WTC11 (cell line): ENCODE measurements at regions not wholly inside any gene's neighbourhood (a gene's known extent, or its start where the extent isn't known, plus 50 kb on each side); places are given as distances from the start of the nearest gene placed in this dataset.
A peak's percentile ranks its signal among the peaks of the same experiment; 100 is the strongest.

Source experiments
- ATAC-seq: fragments of 200-7000 bp; cut with Tn5 transposase; 2 replicates; pipeline ENCODE4 v1.10.0; 2021; ENCODE audit warnings: mild to moderate bottlenecking, moderate library complexity
- CTCF ChIA-PET: fragments of 300-600 bp; sonication (Branson Sonifier 250); formaldehyde crosslinking; loops from one replicate; lab custom pipeline; 2021; ENCODE audit warnings: antibody characterized with exemption; lab: Charles Lee
- POLR2A ChIA-PET: fragments of 350-600 bp; sonication (Branson Sonifier 250); formaldehyde crosslinking; loops from one replicate; lab custom pipeline; 2021; ENCODE audit warnings: antibody characterized with exemption; lab: Charles Lee
- DNase-seq: peaks from one replicate; pipeline ENCODE4 v3.0.0; 2021; ENCODE audit warnings: low spot score
- H3K27ac Mint-ChIP-seq: 2 replicates; pipeline ENCODE4 v1.8.0; 2021; ENCODE audit warnings: mixed read lengths
- H3K27me3 Mint-ChIP-seq: 2 replicates; pipeline ENCODE4 v1.8.0; 2021; ENCODE audit warnings: low read depth, mild to moderate bottlenecking, moderate library complexity, mixed read lengths
- H3K36me3 Mint-ChIP-seq: 2 replicates; pipeline ENCODE4 v1.8.0; 2021; ENCODE audit warnings: mixed read lengths
- H3K4me1 Mint-ChIP-seq: 2 replicates; pipeline ENCODE4 v1.8.0; 2022; ENCODE audit warnings: mixed read lengths
- H3K4me3 Mint-ChIP-seq: 2 replicates; pipeline ENCODE4 v1.8.0; 2021; ENCODE audit warnings: mild to moderate bottlenecking, moderate library complexity, mixed read lengths
- H3K9me3 Mint-ChIP-seq: 2 replicates; pipeline ENCODE4 v1.8.0; 2021; ENCODE audit warnings: mixed read lengths
- EMX1 ChIP-seq: fragments of 250-450 bp; sonication (Bioruptor Pico); IDR thresholded peaks from 2 replicates; pipeline ENCODE4 v1.8.0; 2021; ENCODE audit warnings: mild to moderate bottlenecking
- ESRRA ChIP-seq: sonication (generic); formaldehyde crosslinking; IDR thresholded peaks from 2 replicates; pipeline ENCODE4 v1.8.1; 2022; ENCODE audit warnings: mild to moderate bottlenecking, missing genetic modification reagents, borderline replicate concordance
- FOXK1 ChIP-seq: sonication (generic); formaldehyde crosslinking; IDR thresholded peaks from 2 replicates; pipeline ENCODE4 v1.8.0; 2022; ENCODE audit warnings: mild to moderate bottlenecking, moderate library complexity, missing genetic modification reagents
- KAT7 ChIP-seq: sonication (generic); formaldehyde crosslinking; IDR thresholded peaks from 2 replicates; pipeline ENCODE4 v1.8.1; 2023; ENCODE audit warnings: missing genetic modification reagents, mild to moderate bottlenecking, borderline replicate concordance
- NFE2L1 ChIP-seq: sonication (generic); formaldehyde crosslinking; IDR thresholded peaks from 2 replicates; pipeline ENCODE4 v1.8.1; 2023; ENCODE audit warnings: missing genetic modification reagents
- RELA ChIP-seq: sonication (generic); formaldehyde crosslinking; IDR thresholded peaks from 2 replicates; pipeline ENCODE4 v1.8.1; 2022; ENCODE audit warnings: missing genetic modification reagents, mild to moderate bottlenecking, borderline replicate concordance
- TCF7 ChIP-seq: sonication (generic); formaldehyde crosslinking; IDR thresholded peaks from 2 replicates; pipeline ENCODE4 v1.8.0; 2022; ENCODE audit warnings: mild to moderate bottlenecking, low read depth, missing genetic modification reagents, moderate library complexity
- ZBTB21 ChIP-seq: sonication (generic); formaldehyde crosslinking; IDR thresholded peaks from 2 replicates; pipeline ENCODE4 v1.8.1; 2023; ENCODE audit warnings: mild to moderate bottlenecking, missing genetic modification reagents, borderline replicate concordance
- ZNF121 ChIP-seq: sonication (generic); formaldehyde crosslinking; IDR thresholded peaks from 2 replicates; pipeline ENCODE4 v1.8.0; 2023; ENCODE audit warnings: missing genetic modification reagents
- ZNF396 ChIP-seq: fragments of 250-450 bp; sonication (Bioruptor Pico); IDR thresholded peaks from 2 replicates; pipeline ENCODE4 v1.8.0; 2021; ENCODE audit warnings: mild to moderate bottlenecking, moderate library complexity, borderline replicate concordance
- ZNF416 ChIP-seq: fragments of 250-450 bp; sonication (Bioruptor Pico); IDR thresholded peaks from 2 replicates; pipeline ENCODE4 v1.9.0; 2021; ENCODE audit warnings: mild to moderate bottlenecking, inconsistent platforms
- TF ChIP-seq, protein P1 (sequence below): sonication (generic); formaldehyde crosslinking; IDR thresholded peaks from 2 replicates; pipeline ENCODE4 v1.8.0; 2023; ENCODE audit warnings: mild to moderate bottlenecking, missing genetic modification reagents
- TF ChIP-seq, protein P2 (sequence below): sonication (generic); formaldehyde crosslinking; IDR thresholded peaks from 2 replicates; pipeline ENCODE4 v1.8.1; 2022; ENCODE audit warnings: missing genetic modification reagents, borderline replicate concordance
- TF ChIP-seq, protein P3 (sequence below): sonication (generic); formaldehyde crosslinking; IDR thresholded peaks from 2 replicates; pipeline ENCODE4 v1.8.1; 2023; ENCODE audit warnings: mild to moderate bottlenecking, moderate library complexity, missing genetic modification reagents
- TF ChIP-seq, protein P4 (sequence below): sonication (generic); formaldehyde crosslinking; conservative IDR thresholded peaks from 2 replicates; pipeline ENCODE4 v1.8.1; 2022; ENCODE audit warnings: mild to moderate bottlenecking, missing genetic modification reagents
- TF ChIP-seq, protein P5 (sequence below): fragments of 200-600 bp; IDR thresholded peaks from 2 replicates; pipeline ENCODE4 v1.8.0; 2022; ENCODE audit warnings: antibody characterized with exemption
- TF ChIP-seq, protein P6 (sequence below): fragments of 250-450 bp; sonication (Bioruptor Pico); IDR thresholded peaks from 2 replicates; pipeline ENCODE4 v1.9.0; 2021; ENCODE audit warnings: mild to moderate bottlenecking, borderline replicate concordance

DNA sequence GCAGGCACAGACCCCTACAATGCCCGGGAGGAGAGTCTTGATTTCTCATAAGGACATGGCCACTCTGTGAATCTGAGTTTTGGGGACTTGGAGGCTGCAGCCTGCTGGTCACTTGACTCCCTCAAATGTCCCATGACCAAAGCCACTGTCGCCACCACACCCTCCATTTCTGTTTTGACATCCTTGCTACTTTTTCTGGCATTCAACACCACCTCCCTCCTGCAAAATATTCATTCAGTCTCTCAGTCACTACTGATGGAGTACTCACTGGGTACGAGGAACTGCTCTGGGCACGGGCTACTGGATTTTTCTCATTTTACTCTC, 208.6 kb upstream of the HAAO start:
- no peak overlapping the region for H3K27ac Mint-ChIP-seq
- CTCF ChIA-PET = no interaction called here
- DNase-seq (no peak), ATAC-seq (no peak)
- H3K27me3 Mint-ChIP-seq = no peaks in the 10 kb centered on the region
- peaks cover 8% of the 10 kb centered on the region for H3K9me3 Mint-ChIP-seq
- H3K4me3 Mint-ChIP-seq = no peak overlapping the region
- TF ChIP-seq, protein P1, sequence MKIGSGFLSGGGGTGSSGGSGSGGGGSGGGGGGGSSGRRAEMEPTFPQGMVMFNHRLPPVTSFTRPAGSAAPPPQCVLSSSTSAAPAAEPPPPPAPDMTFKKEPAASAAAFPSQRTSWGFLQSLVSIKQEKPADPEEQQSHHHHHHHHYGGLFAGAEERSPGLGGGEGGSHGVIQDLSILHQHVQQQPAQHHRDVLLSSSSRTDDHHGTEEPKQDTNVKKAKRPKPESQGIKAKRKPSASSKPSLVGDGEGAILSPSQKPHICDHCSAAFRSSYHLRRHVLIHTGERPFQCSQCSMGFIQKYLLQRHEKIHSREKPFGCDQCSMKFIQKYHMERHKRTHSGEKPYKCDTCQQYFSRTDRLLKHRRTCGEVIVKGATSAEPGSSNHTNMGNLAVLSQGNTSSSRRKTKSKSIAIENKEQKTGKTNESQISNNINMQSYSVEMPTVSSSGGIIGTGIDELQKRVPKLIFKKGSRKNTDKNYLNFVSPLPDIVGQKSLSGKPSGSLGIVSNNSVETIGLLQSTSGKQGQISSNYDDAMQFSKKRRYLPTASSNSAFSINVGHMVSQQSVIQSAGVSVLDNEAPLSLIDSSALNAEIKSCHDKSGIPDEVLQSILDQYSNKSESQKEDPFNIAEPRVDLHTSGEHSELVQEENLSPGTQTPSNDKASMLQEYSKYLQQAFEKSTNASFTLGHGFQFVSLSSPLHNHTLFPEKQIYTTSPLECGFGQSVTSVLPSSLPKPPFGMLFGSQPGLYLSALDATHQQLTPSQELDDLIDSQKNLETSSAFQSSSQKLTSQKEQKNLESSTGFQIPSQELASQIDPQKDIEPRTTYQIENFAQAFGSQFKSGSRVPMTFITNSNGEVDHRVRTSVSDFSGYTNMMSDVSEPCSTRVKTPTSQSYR (CRISPR knock-in tag) = no peak
- TF ChIP-seq ESRRA (CRISPR knock-in tag) = no peak
- TF ChIP-seq KAT7 (CRISPR knock-in tag) = no peak
- TF ChIP-seq ZNF396 (CRISPR knock-in tag) = no peak
- peaks cover 7% of the 10 kb centered on the region for H3K4me1 Mint-ChIP-seq
- no peaks in the 10 kb centered on the region for H3K36me3 Mint-ChIP-seq
- POLR2A ChIA-PET = no interaction called here

DNA sequence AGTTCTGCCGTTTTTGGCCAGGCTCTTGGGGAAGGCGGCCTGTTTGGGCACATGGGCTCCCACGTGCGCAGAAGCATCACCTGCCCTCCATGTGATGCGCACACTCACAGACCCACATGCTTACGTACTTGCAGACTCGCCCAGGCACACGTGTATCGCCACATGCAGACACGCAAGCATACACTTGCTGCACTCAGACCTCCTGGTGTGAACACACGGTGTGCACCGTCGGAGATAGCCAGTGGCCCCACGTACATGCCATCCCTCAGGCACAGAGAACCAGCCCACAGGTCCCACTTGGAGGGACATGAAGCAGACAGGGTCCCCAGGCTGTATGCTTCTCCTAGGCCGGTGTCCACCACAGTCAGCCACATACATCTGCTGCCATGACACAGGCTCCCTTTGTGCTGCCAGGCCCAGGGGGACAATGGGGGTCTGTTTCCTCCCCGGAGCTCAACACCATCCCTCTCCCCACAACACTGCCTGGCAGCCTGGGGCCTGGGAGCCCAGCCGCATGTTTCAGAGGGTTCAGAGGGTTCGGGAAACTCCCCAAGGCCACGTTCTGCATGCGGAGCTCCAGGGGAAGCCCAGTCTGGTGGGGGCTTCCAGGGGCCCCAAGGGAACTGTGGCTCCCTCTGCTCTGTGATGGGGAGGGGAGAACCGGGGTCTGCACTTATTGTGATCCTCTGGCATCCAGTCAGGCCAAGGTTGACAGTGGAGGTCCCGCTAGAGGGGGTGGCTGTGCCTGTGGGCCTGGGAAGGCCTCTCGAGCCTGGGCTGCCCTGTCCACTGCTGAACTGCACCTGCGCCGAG, 208.1 kb upstream of the HAAO start:
- DNase-seq = no peak
- H3K27me3 Mint-ChIP-seq = no peaks in the 10 kb centered on the region
- peaks cover 4% of the 10 kb centered on the region for H3K36me3 Mint-ChIP-seq
- no peak for TF ChIP-seq ZNF416 (CRISPR knock-in tag)
- TF ChIP-seq, protein P2, sequence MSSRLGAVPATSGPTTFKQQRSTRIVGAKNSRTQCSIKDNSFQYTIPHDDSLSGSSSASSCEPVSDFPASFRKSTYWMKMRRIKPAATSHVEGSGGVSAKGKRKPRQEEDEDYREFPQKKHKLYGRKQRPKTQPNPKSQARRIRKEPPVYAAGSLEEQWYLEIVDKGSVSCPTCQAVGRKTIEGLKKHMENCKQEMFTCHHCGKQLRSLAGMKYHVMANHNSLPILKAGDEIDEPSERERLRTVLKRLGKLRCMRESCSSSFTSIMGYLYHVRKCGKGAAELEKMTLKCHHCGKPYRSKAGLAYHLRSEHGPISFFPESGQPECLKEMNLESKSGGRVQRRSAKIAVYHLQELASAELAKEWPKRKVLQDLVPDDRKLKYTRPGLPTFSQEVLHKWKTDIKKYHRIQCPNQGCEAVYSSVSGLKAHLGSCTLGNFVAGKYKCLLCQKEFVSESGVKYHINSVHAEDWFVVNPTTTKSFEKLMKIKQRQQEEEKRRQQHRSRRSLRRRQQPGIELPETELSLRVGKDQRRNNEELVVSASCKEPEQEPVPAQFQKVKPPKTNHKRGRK = no peak
- TF ChIP-seq ZBTB21 (CRISPR knock-in tag) = 0 out of 2 replicates have a peak, but pooled peaks have one; percentile 39
- TF ChIP-seq FOXK1 = no peak
- TF ChIP-seq TCF7 = no peak
- CTCF ChIA-PET = no interaction called here
- peaks cover 7% of the 10 kb centered on the region for H3K4me1 Mint-ChIP-seq
- POLR2A ChIA-PET = no interaction called here
- H3K27ac Mint-ChIP-seq = no peak overlapping the region
- H3K4me3 Mint-ChIP-seq = no peak overlapping the region
- no peak for ATAC-seq
- H3K9me3 Mint-ChIP-seq = peaks cover 14% of the 10 kb centered on the region

DNA sequence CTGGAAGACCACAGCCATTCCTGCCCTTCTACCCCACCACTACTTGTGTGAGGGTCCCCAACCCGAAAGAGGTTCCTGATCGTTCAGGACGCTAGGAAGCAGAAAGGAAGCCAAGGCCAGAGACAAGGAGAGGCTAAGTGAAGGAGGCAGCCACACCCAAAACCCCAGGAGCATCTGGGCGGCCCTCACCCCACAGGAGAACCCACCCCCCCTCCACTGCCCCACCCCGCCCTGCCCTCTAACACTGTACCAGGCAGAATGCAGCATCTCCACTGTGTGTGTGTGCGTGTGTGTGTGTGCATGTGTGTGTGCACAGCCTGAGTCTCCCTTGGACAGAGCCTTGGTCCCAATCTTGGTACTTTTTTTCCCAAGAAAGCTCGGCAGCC, 207.5 kb upstream of the HAAO start:
- ChIA-PET POLR2A (no interaction called here), CTCF (no interaction called here)
- Mint-ChIP-seq H3K36me3 (peaks cover 4% of the 10 kb centered on the region), H3K27me3 (no peaks in the 10 kb centered on the region), H3K4me3 (no peak overlapping the region), H3K9me3 (peaks cover 15% of the 10 kb centered on the region), H3K4me1 (peaks cover 4% of the 10 kb centered on the region; the same call in 1 of the 2 replicates), H3K27ac (no peak overlapping the region)
- ATAC-seq (no peak), DNase-seq (no peak)
- TF ChIP-seq, protein P3, sequence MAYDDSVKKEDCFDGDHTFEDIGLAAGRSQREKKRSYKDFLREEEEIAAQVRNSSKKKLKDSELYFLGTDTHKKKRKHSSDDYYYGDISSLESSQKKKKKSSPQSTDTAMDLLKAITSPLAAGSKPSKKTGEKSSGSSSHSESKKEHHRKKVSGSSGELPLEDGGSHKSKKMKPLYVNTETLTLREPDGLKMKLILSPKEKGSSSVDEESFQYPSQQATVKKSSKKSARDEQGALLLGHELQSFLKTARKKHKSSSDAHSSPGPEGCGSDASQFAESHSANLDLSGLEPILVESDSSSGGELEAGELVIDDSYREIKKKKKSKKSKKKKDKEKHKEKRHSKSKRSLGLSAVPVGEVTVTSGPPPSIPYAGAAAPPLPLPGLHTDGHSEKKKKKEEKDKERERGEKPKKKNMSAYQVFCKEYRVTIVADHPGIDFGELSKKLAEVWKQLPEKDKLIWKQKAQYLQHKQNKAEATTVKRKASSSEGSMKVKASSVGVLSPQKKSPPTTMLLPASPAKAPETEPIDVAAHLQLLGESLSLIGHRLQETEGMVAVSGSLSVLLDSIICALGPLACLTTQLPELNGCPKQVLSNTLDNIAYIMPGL = no peak
- TF ChIP-seq RELA (CRISPR knock-in tag) (no peak), EMX1 (no peak), ZNF121 (CRISPR knock-in tag) (no peak), NFE2L1 (CRISPR knock-in tag) (no peak)
- TF ChIP-seq, protein P4, sequence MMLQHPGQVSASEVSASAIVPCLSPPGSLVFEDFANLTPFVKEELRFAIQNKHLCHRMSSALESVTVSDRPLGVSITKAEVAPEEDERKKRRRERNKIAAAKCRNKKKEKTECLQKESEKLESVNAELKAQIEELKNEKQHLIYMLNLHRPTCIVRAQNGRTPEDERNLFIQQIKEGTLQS (CRISPR knock-in tag) = no peak
- TF ChIP-seq, protein P5, sequence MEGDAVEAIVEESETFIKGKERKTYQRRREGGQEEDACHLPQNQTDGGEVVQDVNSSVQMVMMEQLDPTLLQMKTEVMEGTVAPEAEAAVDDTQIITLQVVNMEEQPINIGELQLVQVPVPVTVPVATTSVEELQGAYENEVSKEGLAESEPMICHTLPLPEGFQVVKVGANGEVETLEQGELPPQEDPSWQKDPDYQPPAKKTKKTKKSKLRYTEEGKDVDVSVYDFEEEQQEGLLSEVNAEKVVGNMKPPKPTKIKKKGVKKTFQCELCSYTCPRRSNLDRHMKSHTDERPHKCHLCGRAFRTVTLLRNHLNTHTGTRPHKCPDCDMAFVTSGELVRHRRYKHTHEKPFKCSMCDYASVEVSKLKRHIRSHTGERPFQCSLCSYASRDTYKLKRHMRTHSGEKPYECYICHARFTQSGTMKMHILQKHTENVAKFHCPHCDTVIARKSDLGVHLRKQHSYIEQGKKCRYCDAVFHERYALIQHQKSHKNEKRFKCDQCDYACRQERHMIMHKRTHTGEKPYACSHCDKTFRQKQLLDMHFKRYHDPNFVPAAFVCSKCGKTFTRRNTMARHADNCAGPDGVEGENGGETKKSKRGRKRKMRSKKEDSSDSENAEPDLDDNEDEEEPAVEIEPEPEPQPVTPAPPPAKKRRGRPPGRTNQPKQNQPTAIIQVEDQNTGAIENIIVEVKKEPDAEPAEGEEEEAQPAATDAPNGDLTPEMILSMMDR = no peak
- TF ChIP-seq, protein P6, sequence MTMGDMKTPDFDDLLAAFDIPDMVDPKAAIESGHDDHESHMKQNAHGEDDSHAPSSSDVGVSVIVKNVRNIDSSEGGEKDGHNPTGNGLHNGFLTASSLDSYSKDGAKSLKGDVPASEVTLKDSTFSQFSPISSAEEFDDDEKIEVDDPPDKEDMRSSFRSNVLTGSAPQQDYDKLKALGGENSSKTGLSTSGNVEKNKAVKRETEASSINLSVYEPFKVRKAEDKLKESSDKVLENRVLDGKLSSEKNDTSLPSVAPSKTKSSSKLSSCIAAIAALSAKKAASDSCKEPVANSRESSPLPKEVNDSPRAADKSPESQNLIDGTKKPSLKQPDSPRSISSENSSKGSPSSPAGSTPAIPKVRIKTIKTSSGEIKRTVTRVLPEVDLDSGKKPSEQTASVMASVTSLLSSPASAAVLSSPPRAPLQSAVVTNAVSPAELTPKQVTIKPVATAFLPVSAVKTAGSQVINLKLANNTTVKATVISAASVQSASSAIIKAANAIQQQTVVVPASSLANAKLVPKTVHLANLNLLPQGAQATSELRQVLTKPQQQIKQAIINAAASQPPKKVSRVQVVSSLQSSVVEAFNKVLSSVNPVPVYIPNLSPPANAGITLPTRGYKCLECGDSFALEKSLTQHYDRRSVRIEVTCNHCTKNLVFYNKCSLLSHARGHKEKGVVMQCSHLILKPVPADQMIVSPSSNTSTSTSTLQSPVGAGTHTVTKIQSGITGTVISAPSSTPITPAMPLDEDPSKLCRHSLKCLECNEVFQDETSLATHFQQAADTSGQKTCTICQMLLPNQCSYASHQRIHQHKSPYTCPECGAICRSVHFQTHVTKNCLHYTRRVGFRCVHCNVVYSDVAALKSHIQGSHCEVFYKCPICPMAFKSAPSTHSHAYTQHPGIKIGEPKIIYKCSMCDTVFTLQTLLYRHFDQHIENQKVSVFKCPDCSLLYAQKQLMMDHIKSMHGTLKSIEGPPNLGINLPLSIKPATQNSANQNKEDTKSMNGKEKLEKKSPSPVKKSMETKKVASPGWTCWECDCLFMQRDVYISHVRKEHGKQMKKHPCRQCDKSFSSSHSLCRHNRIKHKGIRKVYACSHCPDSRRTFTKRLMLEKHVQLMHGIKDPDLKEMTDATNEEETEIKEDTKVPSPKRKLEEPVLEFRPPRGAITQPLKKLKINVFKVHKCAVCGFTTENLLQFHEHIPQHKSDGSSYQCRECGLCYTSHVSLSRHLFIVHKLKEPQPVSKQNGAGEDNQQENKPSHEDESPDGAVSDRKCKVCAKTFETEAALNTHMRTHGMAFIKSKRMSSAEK (CRISPR knock-in tag) = no peak
